ENCODE measurements at regions not wholly inside any gene's neighbourhood (a gene's known extent, or its start where the extent isn't known, plus 50 kb on each side); places are given as distances from the start of the nearest gene placed in this dataset.
"Not testable (repeated sequence)": the region's sequence is repeated elsewhere in the genome, so short reads cannot be mapped to it uniquely, and the experiment has no call there.

GRCh38 chr15:22561716-22562115 is 103.0 kb downstream of the GOLGA6L22 start:
- TF ChIP-seq CTCF, POLR2A (IDR thresholded peaks at IDR 0.05): not testable (repeated sequence)
